Bronchial epithelial cell (primary cell): ENCODE measurements at regions not wholly inside any gene's neighbourhood (a gene's known extent, or its start where the extent isn't known, plus 50 kb on each side); places are given as distances from the start of the nearest gene placed in this dataset.
"Not testable (repeated sequence)": the region's sequence is repeated elsewhere in the genome, so short reads cannot be mapped to it uniquely, and the experiment has no call there.

ENCODE experiments used
- DNase-seq: peaks from one replicate; pipeline ENCODE4 v3.0.0-alpha.2; 2010; ENCODE audit warnings: low read depth
- FAIRE-seq: peaks from 2 replicates; lab custom pipeline; 2011; peaks lifted over from hg19 to GRCh38; lab: Jason Lieb, UNC
- H3K27me3 ChIP-seq: 2 replicates; pipeline ENCODE4 v1.5.1; 2011; ENCODE audit warnings: low read length; ENCODE audit not compliant: control insufficient read depth, insufficient read depth
- H3K36me3 ChIP-seq: 2 replicates; pipeline ENCODE4 v1.5.1; 2011; ENCODE audit warnings: low read length; ENCODE audit not compliant: control insufficient read depth, insufficient read depth
- H3K4me3 ChIP-seq: 2 replicates; pipeline ENCODE4 v1.5.1; 2011; ENCODE audit warnings: mild to moderate bottlenecking, low read depth, low read length, control low read depth
- CTCF ChIP-seq: IDR thresholded peaks from 2 replicates; pipeline ENCODE4 v1.5.1; 2011; ENCODE audit warnings: mild to moderate bottlenecking, moderate library complexity, low read length, control low read depth, inconsistent platforms; ENCODE audit not compliant: insufficient read depth, severe bottlenecking

DNA sequence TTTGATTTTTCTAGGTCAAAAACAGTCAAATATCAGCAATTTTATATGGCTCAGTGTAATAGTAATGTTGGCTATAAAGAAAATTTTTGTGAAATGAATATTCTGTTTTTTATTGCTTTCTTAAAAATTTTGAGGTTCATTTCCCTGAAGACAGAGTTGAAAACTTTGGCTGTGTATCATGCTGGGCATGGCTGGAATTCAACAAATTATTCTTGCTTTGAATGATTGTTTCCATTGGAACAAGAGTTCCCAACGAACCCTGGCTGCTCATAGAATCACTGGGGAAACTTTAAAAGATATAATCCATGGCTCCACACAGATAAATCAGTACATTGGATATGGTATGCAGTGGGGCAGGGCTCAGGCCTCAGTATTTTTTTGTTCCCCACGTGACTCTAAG, 118.6 kb downstream of the PLCE1 start:
- no peaks in the 10 kb centered on the region for H3K27me3 ChIP-seq
- TF ChIP-seq CTCF: no peak
- no peak for DNase-seq

GRCh38 chr10:94115725-94116124, 122.0 kb downstream of the PLCE1 start:
- no peak for TF ChIP-seq CTCF
- H3K27me3 ChIP-seq: no peaks in the 10 kb centered on the region
- DNase-seq (peak; percentile 98), FAIRE-seq (peak; percentile 98)
- H3K36me3 ChIP-seq: no peaks in the 10 kb centered on the region
- H3K4me3 ChIP-seq: no peak overlapping the region

More for the DNA sequence above, 118.6 kb downstream of the PLCE1 start:
- Histone ChIP-seq H3K36me3 (no peaks in the 10 kb centered on the region), H3K4me3 (no peak overlapping the region)
- no peak for FAIRE-seq

GRCh38 chr10:94116848-94117247, 123.1 kb downstream of the PLCE1 start:
- FAIRE-seq: no peak
- TF ChIP-seq CTCF: no peak

GRCh38 chr10:94122211-94122610, 128.5 kb downstream of the PLCE1 start:
- no peak for TF ChIP-seq CTCF
- Histone ChIP-seq H3K36me3 (no peaks in the 10 kb centered on the region), H3K27me3 (no peaks in the 10 kb centered on the region), H3K4me3 (no peak overlapping the region)
- FAIRE-seq (no peak), DNase-seq (peak; percentile 73)

More at GRCh38 chr10:94116848-94117247, 123.1 kb downstream of the PLCE1 start:
- H3K36me3 ChIP-seq: no peaks in the 10 kb centered on the region
- no peak overlapping the region for H3K4me3 ChIP-seq
- no peaks in the 10 kb centered on the region for H3K27me3 ChIP-seq
- DNase-seq: no peak

GRCh38 chr10:94123258-94123995, 129.7 kb downstream of the PLCE1 start:
- FAIRE-seq (peak; percentile 75), DNase-seq (peak; percentile 86)
- H3K27me3 ChIP-seq: no peaks in the 10 kb centered on the region
- TF ChIP-seq CTCF: no peak
- H3K36me3 ChIP-seq: no peaks in the 10 kb centered on the region
- H3K4me3 ChIP-seq: no peak overlapping the region

DNA sequence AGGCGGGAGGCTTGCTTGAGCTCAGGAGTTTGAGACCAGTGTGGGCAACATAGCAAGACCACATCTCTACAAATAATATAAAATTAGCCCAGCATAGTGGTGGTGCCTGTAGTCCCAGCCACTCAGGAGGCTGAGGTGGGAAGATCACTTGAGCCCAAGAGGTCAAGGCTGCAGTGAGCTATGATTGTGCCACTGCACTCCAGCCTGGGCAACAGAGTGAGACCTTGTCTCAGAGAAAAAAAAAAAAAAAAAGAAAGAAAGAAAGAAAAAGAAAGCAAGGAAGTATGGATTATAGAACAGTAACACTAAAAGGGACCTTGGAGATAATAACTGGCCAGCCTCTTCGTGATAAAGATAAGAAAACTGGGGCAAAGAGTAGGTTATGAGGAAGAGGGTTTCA, 130.4 kb downstream of the PLCE1 start:
- not testable (repeated sequence) for FAIRE-seq, H3K36me3 ChIP-seq, H3K4me3 ChIP-seq, DNase-seq, H3K27me3 ChIP-seq

GRCh38 chr10:94125268-94125667, 131.5 kb downstream of the PLCE1 start:
- not testable (repeated sequence) for H3K4me3 ChIP-seq, FAIRE-seq, H3K36me3 ChIP-seq, DNase-seq, H3K27me3 ChIP-seq
